Gastroesophageal sphincter (tissue), 3 donors: ENCODE measurements at regions not wholly inside any gene's neighbourhood (a gene's known extent, or its start where the extent isn't known, plus 50 kb on each side); places are given as distances from the start of the nearest gene placed in this dataset.

ENCODE experiments used
- EP300 ChIP-seq: sonication (generic); formaldehyde crosslinking; IDR thresholded peaks from one replicate; pipeline ENCODE4 v1.6.1; 2017; ENCODE audit warnings: antibody characterized with exemption, mild to moderate bottlenecking
- POLR2A ChIP-seq, 2 donors: fragments of 450-650 bp; IDR thresholded peaks; one replicate each; pipeline ENCODE4 v1.6.1; 2017; ENCODE audit warnings: antibody characterized with exemption in 2 of 2, mild to moderate bottlenecking in 2 of 2, moderate library complexity in 1 of 2
- POLR2AphosphoS5 ChIP-seq: sonication (generic); formaldehyde crosslinking; IDR thresholded peaks from one replicate; pipeline ENCODE4 v1.6.1; 2017; ENCODE audit warnings: antibody characterized with exemption
- TF ChIP-seq, protein P1 (sequence below), 4 experiments: fragments of 200-600 bp in 2 of 4; fragments of 450-650 bp in 2 of 4; sonication (generic) in 1 of 4; IDR thresholded peaks; one replicate each; pipeline ENCODE4 v1.5.1; 2017 to 2019; ENCODE audit warnings: antibody characterized with exemption in 4 of 4, mild to moderate bottlenecking in 2 of 4, moderate library complexity in 2 of 4

DNA sequence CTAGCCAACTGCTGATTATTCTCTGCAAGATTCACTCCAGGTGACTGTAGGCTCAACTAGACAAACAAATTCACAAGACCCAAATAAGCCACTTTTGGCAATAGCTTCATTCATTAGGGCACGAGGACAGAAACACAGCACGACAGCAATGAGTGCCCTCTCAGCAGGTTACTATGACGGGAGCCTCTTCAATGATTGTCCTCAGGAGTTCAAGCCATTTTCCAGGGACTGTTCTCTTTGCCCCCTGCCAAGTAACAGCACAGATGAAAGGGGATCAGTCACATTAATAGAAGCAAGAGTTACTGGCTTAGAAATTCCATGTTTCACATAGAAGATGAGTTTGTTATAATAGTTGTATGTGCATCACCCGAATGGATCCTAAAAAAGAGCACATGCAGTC is 712.2 kb downstream of the CDH8 start:
- TF ChIP-seq, protein P1, sequence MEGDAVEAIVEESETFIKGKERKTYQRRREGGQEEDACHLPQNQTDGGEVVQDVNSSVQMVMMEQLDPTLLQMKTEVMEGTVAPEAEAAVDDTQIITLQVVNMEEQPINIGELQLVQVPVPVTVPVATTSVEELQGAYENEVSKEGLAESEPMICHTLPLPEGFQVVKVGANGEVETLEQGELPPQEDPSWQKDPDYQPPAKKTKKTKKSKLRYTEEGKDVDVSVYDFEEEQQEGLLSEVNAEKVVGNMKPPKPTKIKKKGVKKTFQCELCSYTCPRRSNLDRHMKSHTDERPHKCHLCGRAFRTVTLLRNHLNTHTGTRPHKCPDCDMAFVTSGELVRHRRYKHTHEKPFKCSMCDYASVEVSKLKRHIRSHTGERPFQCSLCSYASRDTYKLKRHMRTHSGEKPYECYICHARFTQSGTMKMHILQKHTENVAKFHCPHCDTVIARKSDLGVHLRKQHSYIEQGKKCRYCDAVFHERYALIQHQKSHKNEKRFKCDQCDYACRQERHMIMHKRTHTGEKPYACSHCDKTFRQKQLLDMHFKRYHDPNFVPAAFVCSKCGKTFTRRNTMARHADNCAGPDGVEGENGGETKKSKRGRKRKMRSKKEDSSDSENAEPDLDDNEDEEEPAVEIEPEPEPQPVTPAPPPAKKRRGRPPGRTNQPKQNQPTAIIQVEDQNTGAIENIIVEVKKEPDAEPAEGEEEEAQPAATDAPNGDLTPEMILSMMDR (IDR thresholded peaks at IDR 0.05): no peak
- TF ChIP-seq POLR2AphosphoS5 (no peak), EP300 (no peak), POLR2A (IDR thresholded peaks at IDR 0.05) (no peak)
